Mucosa of descending colon (tissue), 3 donors: ENCODE measurements at regions not wholly inside any gene's neighbourhood (a gene's known extent, or its start where the extent isn't known, plus 50 kb on each side); places are given as distances from the start of the nearest gene placed in this dataset.

Experiments
- ATAC-seq: fragments of 200-7000 bp; cut with Tn5 transposase; one replicate; pipeline ENCODE4 v1.9.1; 2020; ENCODE audit warnings: mild to moderate bottlenecking, moderate library complexity
- DNase-seq, 3 donors: peaks; one replicate each; pipeline ENCODE4 v3.0.0-alpha.2; 2020
- H3K36me3 ChIP-seq: fragments of 200-600 bp; one replicate; pipeline ENCODE4 v1.8.0; 2021; ENCODE audit warnings: low read depth, mild to moderate bottlenecking
- H3K4me1 ChIP-seq: fragments of 200-600 bp; one replicate; pipeline ENCODE4 v1.8.0; 2021; ENCODE audit warnings: low read depth, mild to moderate bottlenecking
- H3K4me3 ChIP-seq: fragments of 200-600 bp; one replicate; pipeline ENCODE4 v1.8.0; 2021; ENCODE audit warnings: mild to moderate bottlenecking
- H3K9me3 ChIP-seq: fragments of 200-600 bp; one replicate; pipeline ENCODE4 v1.8.0; 2021; ENCODE audit warnings: mild to moderate bottlenecking
- intact Hi-C, 2 donors: fragments of 100-400 bp; cut with DNase I in 1 of 2; cut with micrococcal nuclease in 1 of 2; formaldehyde crosslinking; loops; one replicate each; pipeline versions ENCODE4 v1.11.0 to v1.11.1; 2022; cut with DNase I, micrococcal nuclease
- TF ChIP-seq, protein P1 (sequence below): fragments of 200-600 bp; IDR thresholded peaks from one replicate; pipeline ENCODE4 v1.8.0; 2022; ENCODE audit warnings: antibody characterized with exemption, mild to moderate bottlenecking
- donor health status: DM: no; HTN: no; CAD: no; lungs with moderate emphysema.
- donor health status: DM: no; HTN: no; CAD: no.
- donor health status: DM: no; HTN: yes; CAD: no.

DNA sequence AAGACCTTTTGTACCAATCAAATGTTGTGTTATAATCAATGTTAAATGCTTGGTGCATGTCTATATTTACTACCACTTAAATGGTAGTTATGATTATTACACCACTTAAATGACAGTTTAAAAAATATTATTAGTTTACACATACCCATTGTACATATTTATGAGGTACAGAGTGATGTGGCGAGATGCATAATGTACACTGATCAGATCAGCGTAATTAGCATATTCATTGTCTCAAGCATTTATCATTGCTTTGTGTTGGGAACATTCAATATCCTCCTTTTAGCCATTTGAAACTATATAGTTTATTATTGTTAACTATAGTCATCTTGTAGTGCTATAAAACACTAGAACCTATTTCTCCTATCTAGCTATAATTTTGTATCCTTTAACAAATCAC lies 434.4 kb upstream of the ACTBL2 start:
- no peak for ATAC-seq
- TF ChIP-seq, protein P1, sequence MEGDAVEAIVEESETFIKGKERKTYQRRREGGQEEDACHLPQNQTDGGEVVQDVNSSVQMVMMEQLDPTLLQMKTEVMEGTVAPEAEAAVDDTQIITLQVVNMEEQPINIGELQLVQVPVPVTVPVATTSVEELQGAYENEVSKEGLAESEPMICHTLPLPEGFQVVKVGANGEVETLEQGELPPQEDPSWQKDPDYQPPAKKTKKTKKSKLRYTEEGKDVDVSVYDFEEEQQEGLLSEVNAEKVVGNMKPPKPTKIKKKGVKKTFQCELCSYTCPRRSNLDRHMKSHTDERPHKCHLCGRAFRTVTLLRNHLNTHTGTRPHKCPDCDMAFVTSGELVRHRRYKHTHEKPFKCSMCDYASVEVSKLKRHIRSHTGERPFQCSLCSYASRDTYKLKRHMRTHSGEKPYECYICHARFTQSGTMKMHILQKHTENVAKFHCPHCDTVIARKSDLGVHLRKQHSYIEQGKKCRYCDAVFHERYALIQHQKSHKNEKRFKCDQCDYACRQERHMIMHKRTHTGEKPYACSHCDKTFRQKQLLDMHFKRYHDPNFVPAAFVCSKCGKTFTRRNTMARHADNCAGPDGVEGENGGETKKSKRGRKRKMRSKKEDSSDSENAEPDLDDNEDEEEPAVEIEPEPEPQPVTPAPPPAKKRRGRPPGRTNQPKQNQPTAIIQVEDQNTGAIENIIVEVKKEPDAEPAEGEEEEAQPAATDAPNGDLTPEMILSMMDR: no peak
- Histone ChIP-seq H3K36me3 (no peaks in the 10 kb centered on the region), H3K4me3 (no peak overlapping the region), H3K4me1 (no peaks in the 10 kb centered on the region), H3K9me3 (no peaks in the 10 kb centered on the region)
- DNase-seq: no peak
- intact Hi-C loops: no loop called here

DNA sequence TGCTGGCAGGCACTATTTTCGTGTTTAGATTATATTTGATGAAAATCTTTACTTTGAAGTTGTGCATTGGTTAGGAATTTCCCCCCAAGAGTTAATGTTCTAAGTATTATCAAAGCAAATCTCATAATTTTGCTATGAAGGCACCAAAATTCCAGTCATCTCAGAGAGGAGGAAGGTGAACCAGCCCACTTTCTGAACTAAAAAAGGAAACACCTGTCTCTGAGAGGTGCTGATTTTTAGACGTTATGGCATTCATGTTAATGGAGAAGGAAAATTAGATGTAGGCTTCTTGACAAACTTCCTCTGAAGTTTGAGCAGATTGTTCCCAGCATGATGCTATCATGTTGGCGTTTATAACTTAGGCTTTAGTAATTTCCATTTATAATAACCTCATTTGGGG lies 432.9 kb upstream of the ACTBL2 start:
- ATAC-seq (no peak), DNase-seq (no peak)
- Histone ChIP-seq H3K4me1 (no peaks in the 10 kb centered on the region), H3K36me3 (no peaks in the 10 kb centered on the region), H3K9me3 (no peaks in the 10 kb centered on the region), H3K4me3 (no peak overlapping the region)
- TF ChIP-seq, protein P1: no peak
- intact Hi-C loops: no loop called here

DNA sequence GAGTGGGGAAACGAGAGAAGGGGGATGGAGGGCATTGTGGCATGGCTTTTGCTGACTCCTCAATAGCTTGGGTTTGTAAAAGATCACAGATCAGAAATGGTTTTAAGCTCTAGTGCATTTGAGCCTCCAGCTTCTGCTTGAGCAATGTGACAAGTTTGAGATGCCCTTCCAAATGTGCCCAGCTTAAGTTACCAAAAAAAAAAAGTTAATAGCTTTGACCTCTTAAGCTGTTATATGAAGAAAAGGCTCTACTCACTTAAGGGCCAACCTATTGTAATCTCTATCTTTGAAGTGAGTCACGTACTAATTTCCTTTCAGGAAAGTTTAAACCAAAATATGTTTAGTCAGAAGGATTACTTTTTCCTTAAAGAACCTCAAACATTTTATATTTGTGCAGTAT lies 428.8 kb upstream of the ACTBL2 start:
- TF ChIP-seq, protein P1: no peak
- ATAC-seq (no peak), DNase-seq (no peak)
- Histone ChIP-seq H3K36me3 (no peaks in the 10 kb centered on the region), H3K9me3 (no peaks in the 10 kb centered on the region), H3K4me3 (no peak overlapping the region), H3K4me1 (no peaks in the 10 kb centered on the region)
- intact Hi-C loops: no loop called here

DNA sequence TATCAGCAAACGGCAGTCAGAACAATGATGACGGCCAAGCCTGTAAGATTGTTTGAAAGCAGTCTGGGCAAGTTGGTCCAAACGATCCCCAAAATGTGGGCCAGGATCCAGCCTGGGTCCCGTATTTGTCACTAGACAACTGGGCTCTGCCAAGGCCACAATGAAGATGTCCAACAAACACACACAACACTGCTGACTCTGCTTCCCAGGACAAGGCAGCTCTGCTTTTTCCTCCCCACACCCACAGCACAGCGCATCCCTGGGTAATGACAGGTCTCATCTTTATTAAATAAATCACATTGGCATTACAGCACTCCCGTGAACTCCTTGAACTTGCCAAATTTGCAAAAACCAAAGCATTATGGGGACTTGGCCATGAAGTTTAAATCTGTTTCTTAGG lies 424.1 kb upstream of the ACTBL2 start:
- intact Hi-C loops: no loop called here
- Histone ChIP-seq H3K4me3 (no peak overlapping the region), H3K9me3 (no peaks in the 10 kb centered on the region), H3K36me3 (no peaks in the 10 kb centered on the region), H3K4me1 (no peaks in the 10 kb centered on the region)
- ATAC-seq (no peak), DNase-seq (no peak)
- TF ChIP-seq, protein P1: no peak

DNA sequence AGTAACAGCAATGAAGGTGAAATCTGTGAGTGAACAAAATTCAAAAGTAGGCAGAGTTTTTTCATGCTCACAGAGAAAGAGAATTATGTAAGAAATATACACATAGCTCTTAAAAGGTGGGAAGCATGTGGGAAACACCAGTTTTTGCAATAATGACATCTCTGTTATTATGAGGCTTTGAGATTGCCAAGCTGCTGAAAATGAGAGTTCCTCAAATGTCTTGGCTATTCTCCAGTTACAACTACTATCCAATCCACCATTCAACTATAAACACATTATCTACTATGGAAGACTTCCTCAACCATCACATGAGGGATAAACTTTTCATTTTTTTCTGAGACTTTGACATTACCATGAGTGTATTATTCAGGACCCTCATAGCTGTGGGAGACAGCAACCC lies 420.8 kb upstream of the ACTBL2 start:
- TF ChIP-seq, protein P1: no peak
- Histone ChIP-seq H3K4me1 (no peaks in the 10 kb centered on the region), H3K9me3 (no peaks in the 10 kb centered on the region), H3K36me3 (no peaks in the 10 kb centered on the region), H3K4me3 (no peak overlapping the region)
- no peak for DNase-seq
- ATAC-seq: no peak
- intact Hi-C loops: no loop called here

DNA sequence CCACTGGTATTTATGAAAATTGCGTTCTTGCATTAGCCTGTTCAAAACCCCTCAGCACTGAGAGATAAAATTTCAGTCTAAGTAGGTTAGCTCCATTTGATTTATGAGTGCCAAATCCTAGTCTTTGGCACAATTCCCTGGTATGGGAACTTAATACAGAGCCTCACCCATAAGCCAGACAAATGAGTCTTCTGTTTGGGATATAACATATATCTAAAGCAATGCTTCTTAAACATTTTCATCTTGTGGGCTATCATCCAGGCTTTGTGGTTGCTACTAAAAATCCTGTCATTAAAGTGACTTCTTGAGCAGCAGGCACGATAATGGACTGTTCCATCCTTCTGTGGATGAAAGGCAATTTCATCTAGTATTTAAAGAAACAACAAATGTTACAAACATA lies 419.5 kb upstream of the ACTBL2 start:
- H3K4me1 ChIP-seq: no peaks in the 10 kb centered on the region
- H3K36me3 ChIP-seq: no peaks in the 10 kb centered on the region
- TF ChIP-seq, protein P1: no peak
- H3K4me3 ChIP-seq: no peak overlapping the region
- intact Hi-C loops: no loop called here
- H3K9me3 ChIP-seq: no peaks in the 10 kb centered on the region
- ATAC-seq (no peak), DNase-seq (no peak)
